ENCODE measurements at regions not wholly inside any gene's neighbourhood (a gene's known extent, or its start where the extent isn't known, plus 50 kb on each side); places are given as distances from the start of the nearest gene placed in this dataset.

DNA sequence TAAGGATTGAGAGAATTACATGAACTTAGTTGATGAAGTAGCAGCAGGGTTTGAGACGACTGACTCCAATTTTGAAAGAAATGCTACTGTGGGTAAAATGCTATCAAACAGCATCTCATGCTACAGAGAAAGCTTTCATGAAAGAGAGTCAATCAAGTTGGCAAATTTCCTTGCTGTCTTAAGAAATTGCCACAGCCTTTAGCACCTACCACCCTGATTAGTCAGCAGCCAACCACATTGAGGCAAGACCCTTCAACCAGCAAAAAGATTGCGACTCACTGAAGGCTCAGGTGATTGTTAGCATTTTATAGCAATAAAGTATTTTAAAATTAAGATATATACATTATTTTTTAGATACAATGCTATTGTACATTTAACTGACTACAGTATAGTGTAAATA lies 80.9 kb downstream of the RAP2B start:
- no peak for DNase-seq (ENCODE audit: low read depth, low spot score)
- BruUV-seq (replicated peaks) = no TSS peak
- ChIA-PET POLR2A (no interaction called here), CTCF (interaction anchor here (0.6 kb wide), 1 partner anchor 1638 kb away, joined by 3 read pairs; no protein-coding TSS in a partner anchor)
- in situ Hi-C loops (cut with HindIII; ENCODE audit: low pct_unique_long_range_greater_than_20kb, low sequenced_read_pairs) = no loop called here
- no peak for ATAC-seq
- H3K27ac ChIP-seq (ENCODE audit: low read length) = no peak overlapping the region
- H3K36me3 ChIP-seq (ENCODE audit: control insufficient read depth, insufficient read depth, low read length) = no peaks in the 10 kb centered on the region
- H3K4me3 ChIP-seq (ENCODE audit: low read depth in 2 of 2, low read length in 2 of 2) = no peak overlapping the region
- TF ChIP-seq, protein P1, sequence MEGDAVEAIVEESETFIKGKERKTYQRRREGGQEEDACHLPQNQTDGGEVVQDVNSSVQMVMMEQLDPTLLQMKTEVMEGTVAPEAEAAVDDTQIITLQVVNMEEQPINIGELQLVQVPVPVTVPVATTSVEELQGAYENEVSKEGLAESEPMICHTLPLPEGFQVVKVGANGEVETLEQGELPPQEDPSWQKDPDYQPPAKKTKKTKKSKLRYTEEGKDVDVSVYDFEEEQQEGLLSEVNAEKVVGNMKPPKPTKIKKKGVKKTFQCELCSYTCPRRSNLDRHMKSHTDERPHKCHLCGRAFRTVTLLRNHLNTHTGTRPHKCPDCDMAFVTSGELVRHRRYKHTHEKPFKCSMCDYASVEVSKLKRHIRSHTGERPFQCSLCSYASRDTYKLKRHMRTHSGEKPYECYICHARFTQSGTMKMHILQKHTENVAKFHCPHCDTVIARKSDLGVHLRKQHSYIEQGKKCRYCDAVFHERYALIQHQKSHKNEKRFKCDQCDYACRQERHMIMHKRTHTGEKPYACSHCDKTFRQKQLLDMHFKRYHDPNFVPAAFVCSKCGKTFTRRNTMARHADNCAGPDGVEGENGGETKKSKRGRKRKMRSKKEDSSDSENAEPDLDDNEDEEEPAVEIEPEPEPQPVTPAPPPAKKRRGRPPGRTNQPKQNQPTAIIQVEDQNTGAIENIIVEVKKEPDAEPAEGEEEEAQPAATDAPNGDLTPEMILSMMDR (IDR thresholded peaks at IDR 0.05) = no peak
- TF ChIP-seq POLR2AphosphoS5 (IDR thresholded peaks at IDR 0.05; ENCODE audit: low read depth, low read length) (no peak), REST (IDR thresholded peaks at IDR 0.05; ENCODE audit: insufficient read depth in 1 of 2, low read depth in 2 of 2, low read length in 1 of 2) (no peak)
- no peaks in the 10 kb centered on the region for H3K4me1 ChIP-seq (ENCODE audit: control insufficient read depth, insufficient read depth, low read length)
- H3K27me3 ChIP-seq (ENCODE audit: control insufficient read depth, insufficient read depth, low read length) = no peaks in the 10 kb centered on the region
- peaks cover 3% of the 10 kb centered on the region; the same call in 1 of the 2 replicates for H3K9me3 ChIP-seq (ENCODE audit: control insufficient read depth, insufficient read depth, low read depth, low read length)
- intact Hi-C loops (cut with micrococcal nuclease; ENCODE audit: unreplicated experiment) = no loop called here

GRCh38 chr3:153244961-153245360 lies 82.9 kb downstream of the RAP2B start:
- Histone ChIP-seq H3K27ac (ENCODE audit: low read length) (no peak overlapping the region), H3K36me3 (ENCODE audit: control insufficient read depth, insufficient read depth, low read length) (no peaks in the 10 kb centered on the region), H3K4me3 (ENCODE audit: low read depth in 2 of 2, low read length in 2 of 2) (no peak overlapping the region), H3K4me1 (ENCODE audit: control insufficient read depth, insufficient read depth, low read length) (no peaks in the 10 kb centered on the region), H3K9me3 (ENCODE audit: control insufficient read depth, insufficient read depth, low read depth, low read length) (peaks cover 3% of the 10 kb centered on the region; the same call in 1 of the 2 replicates), H3K27me3 (ENCODE audit: control insufficient read depth, insufficient read depth, low read length) (no peaks in the 10 kb centered on the region)
- DNase-seq (ENCODE audit: low read depth, low spot score) (no peak), ATAC-seq (no peak)
- CTCF ChIA-PET = no interaction called here
- no peak for TF ChIP-seq REST (IDR thresholded peaks at IDR 0.05; ENCODE audit: insufficient read depth in 1 of 2, low read depth in 2 of 2, low read length in 1 of 2)
- TF ChIP-seq TCF7L2 (IDR thresholded peaks at IDR 0.05; ENCODE audit: low read depth, low read length) = no peak
- TF ChIP-seq POLR2AphosphoS5 (IDR thresholded peaks at IDR 0.05; ENCODE audit: low read depth, low read length) = no peak
- no peak for TF ChIP-seq SIN3A (IDR thresholded peaks at IDR 0.05; ENCODE audit: borderline replicate concordance, insufficient read depth, low read depth, low read length)
- TF ChIP-seq, protein P1 (IDR thresholded peaks at IDR 0.05) = no peak
- in situ Hi-C loops (cut with HindIII; ENCODE audit: low pct_unique_long_range_greater_than_20kb, low sequenced_read_pairs) = no loop called here
- POLR2A ChIA-PET = no interaction called here
- intact Hi-C loops (cut with micrococcal nuclease; ENCODE audit: unreplicated experiment) = no loop called here
- no TSS peak for BruUV-seq (replicated peaks)

Data from Panc1 (cell line).